NCI-H82 (cell line): ENCODE measurements at regions not wholly inside any gene's neighbourhood (a gene's known extent, or its start where the extent isn't known, plus 50 kb on each side); places are given as distances from the start of the nearest gene placed in this dataset.

Experiments
- DNase-seq: peaks from one replicate; lab custom pipeline; 2025; lab: John Stamatoyannopoulos, UW

- DNase-seq: no peak
Measured at GRCh38 chr17:79501910-79502309, 108.9 kb downstream of the RBFOX3 start.

GRCh38 chr17:79500745-79501618 lies 109.9 kb downstream of the RBFOX3 start:
- DNase-seq: no peak

- no peak for DNase-seq
Measured at GRCh38 chr17:79498854-79499253, 112.0 kb downstream of the RBFOX3 start.

- DNase-seq: no peak
Measured at GRCh38 chr17:79497777-79498348, 113.0 kb downstream of the RBFOX3 start.

- DNase-seq: no peak
Measured at GRCh38 chr17:79496422-79497005, 114.3 kb downstream of the RBFOX3 start.

- peak; percentile 84 for DNase-seq
Measured at GRCh38 chr17:79495665-79496064, 115.2 kb downstream of the RBFOX3 start.

GRCh38 chr17:79491006-79491405 lies 119.8 kb downstream of the RBFOX3 start:
- DNase-seq: no peak

- no peak for DNase-seq
Measured at GRCh38 chr17:79490530-79490929, 120.3 kb downstream of the RBFOX3 start.

GRCh38 chr17:79487149-79487548 lies 123.7 kb downstream of the RBFOX3 start:
- DNase-seq: no peak

GRCh38 chr17:79485991-79486390 lies 124.9 kb downstream of the RBFOX3 start:
- no peak for DNase-seq

- DNase-seq: peak; percentile 45
Measured at GRCh38 chr17:79485419-79485985, 125.3 kb downstream of the RBFOX3 start.

GRCh38 chr17:79484600-79485418 lies 126.0 kb downstream of the RBFOX3 start:
- DNase-seq: peak; percentile 92

- no peak for DNase-seq
Measured at GRCh38 chr17:79483842-79484241, 127.0 kb downstream of the RBFOX3 start.

- DNase-seq: no peak
Measured at GRCh38 chr17:79482727-79483521, 127.9 kb downstream of the RBFOX3 start.

GRCh38 chr17:79479876-79480275 lies 131.0 kb downstream of the RBFOX3 start:
- no peak for DNase-seq

- DNase-seq: no peak
Measured at GRCh38 chr17:79478841-79479240, 132.0 kb downstream of the RBFOX3 start.

- DNase-seq: no peak
Measured at GRCh38 chr17:79478051-79478461, 132.8 kb downstream of the RBFOX3 start.

GRCh38 chr17:79476074-79476652 lies 134.7 kb downstream of the RBFOX3 start:
- peak; percentile 39 for DNase-seq

- no peak for DNase-seq
Measured at GRCh38 chr17:79473876-79474440, 136.9 kb downstream of the RBFOX3 start.

GRCh38 chr17:79473111-79473875 lies 137.6 kb downstream of the RBFOX3 start:
- DNase-seq: peak; percentile 75
